SHP77 (cell line): ENCODE measurements at regions not wholly inside any gene's neighbourhood (a gene's known extent, or its start where the extent isn't known, plus 50 kb on each side); places are given as distances from the start of the nearest gene placed in this dataset.
"Not testable (repeated sequence)": the region's sequence is repeated elsewhere in the genome, so short reads cannot be mapped to it uniquely, and the experiment has no call there.

Source experiments
- DNase-seq, 2 experiments: peaks; one replicate each; lab custom pipeline; 2025; lab: John Stamatoyannopoulos, UW

GRCh38 chr14:45867046-45867894 is 614.3 kb upstream of the MIS18BP1 start:
- DNase-seq, result no peak

GRCh38 chr14:45838597-45838996 is 585.6 kb upstream of the MIS18BP1 start:
- peak in 1 of 2 experiments; percentile 0 for DNase-seq

GRCh38 chr14:45819107-45819506 is 566.1 kb upstream of the MIS18BP1 start:
- no peak for DNase-seq

GRCh38 chr14:45811155-45811554 is 558.2 kb upstream of the MIS18BP1 start:
- DNase-seq, result no peak

- DNase-seq, result peak in 1 of 2 experiments; percentile 9
Measured at GRCh38 chr14:45810152-45810872, 557.3 kb upstream of the MIS18BP1 start.

- no peak for DNase-seq
Measured at GRCh38 chr14:45807178-45807899, 554.3 kb upstream of the MIS18BP1 start.

- no peak for DNase-seq
Measured at GRCh38 chr14:45799511-45799910, 546.5 kb upstream of the MIS18BP1 start.

GRCh38 chr14:45798659-45799058 is 545.7 kb upstream of the MIS18BP1 start:
- DNase-seq, result no peak

GRCh38 chr14:45796006-45796405 is 543.0 kb upstream of the MIS18BP1 start:
- DNase-seq, result not testable (repeated sequence)

GRCh38 chr14:45793081-45793480 is 540.1 kb upstream of the MIS18BP1 start:
- DNase-seq, result no peak

- DNase-seq, result no peak
Measured at GRCh38 chr14:45790293-45790692, 537.3 kb upstream of the MIS18BP1 start.

- DNase-seq, result no peak
Measured at GRCh38 chr14:45787167-45787566, 534.2 kb upstream of the MIS18BP1 start.

GRCh38 chr14:45786266-45786665 is 533.3 kb upstream of the MIS18BP1 start:
- DNase-seq, result no peak

GRCh38 chr14:45785240-45785639 is 532.2 kb upstream of the MIS18BP1 start:
- no peak for DNase-seq

- no peak for DNase-seq
Measured at GRCh38 chr14:45766247-45766646, 513.2 kb upstream of the MIS18BP1 start.

GRCh38 chr14:45757655-45758054 is 504.7 kb upstream of the MIS18BP1 start:
- DNase-seq, result no peak

GRCh38 chr14:45756412-45756811 is 503.4 kb upstream of the MIS18BP1 start:
- not testable (repeated sequence) for DNase-seq

GRCh38 chr14:45743884-45744283 is 490.9 kb upstream of the MIS18BP1 start:
- no peak for DNase-seq

- no peak for DNase-seq
Measured at GRCh38 chr14:45742187-45742586, 489.2 kb upstream of the MIS18BP1 start.

GRCh38 chr14:45728434-45729225 is 475.6 kb upstream of the MIS18BP1 start:
- no peak for DNase-seq

- DNase-seq, result no peak
Measured at GRCh38 chr14:45727133-45727532, 474.1 kb upstream of the MIS18BP1 start.

GRCh38 chr14:45721472-45721871 is 468.5 kb upstream of the MIS18BP1 start:
- DNase-seq, result no peak
